CD4-positive, alpha-beta T cell treated with Interleukin-6 for 4 hours (primary cell): ENCODE measurements at regions not wholly inside any gene's neighbourhood (a gene's known extent, or its start where the extent isn't known, plus 50 kb on each side); places are given as distances from the start of the nearest gene placed in this dataset.
"Not testable (repeated sequence)": the region's sequence is repeated elsewhere in the genome, so short reads cannot be mapped to it uniquely, and the experiment has no call there.

Experiments
- DNase-seq: peaks from one replicate; pipeline ENCODE4 v3.0.0-alpha.2; 2020; ENCODE audit warnings: mixed read lengths

GRCh38 chr1:21385022-21385421, 54.9 kb upstream of the NBPF3 start:
- DNase-seq = no peak

- DNase-seq = no peak
These were observed 55.3 kb upstream of the NBPF3 start for GRCh38 chr1:21384620-21385019.

GRCh38 chr1:21383785-21384401, 56.0 kb upstream of the NBPF3 start:
- DNase-seq = no peak

- DNase-seq = no peak
These were observed 58.6 kb upstream of the NBPF3 start for GRCh38 chr1:21381354-21381753.

- DNase-seq = not testable (repeated sequence)
These were observed 59.8 kb upstream of the NBPF3 start for GRCh38 chr1:21380147-21380546.

- DNase-seq = no peak
These were observed 60.4 kb upstream of the NBPF3 start for GRCh38 chr1:21379571-21379970.

- DNase-seq = no peak
These were observed 61.0 kb upstream of the NBPF3 start for GRCh38 chr1:21378705-21379494.

- DNase-seq = no peak
These were observed 67.6 kb upstream of the NBPF3 start for GRCh38 chr1:21372383-21372782.

- DNase-seq = no peak
These were observed 70.0 kb upstream of the NBPF3 start for GRCh38 chr1:21369905-21370304.

GRCh38 chr1:21368515-21369289, 71.2 kb upstream of the NBPF3 start:
- peak; percentile 79 for DNase-seq

- not testable (repeated sequence) for DNase-seq
These were observed 71.9 kb upstream of the NBPF3 start for GRCh38 chr1:21367973-21368514.

- no peak for DNase-seq
These were observed 73.6 kb upstream of the NBPF3 start for GRCh38 chr1:21366288-21366687.

GRCh38 chr1:21365036-21365435, 74.8 kb upstream of the ECE1 start:
- DNase-seq = no peak

- no peak for DNase-seq
These were observed 71.8 kb upstream of the ECE1 start for GRCh38 chr1:21362096-21362495.

- DNase-seq = no peak
These were observed 71.2 kb upstream of the ECE1 start for GRCh38 chr1:21361506-21361905.

- no peak for DNase-seq
These were observed 66.9 kb upstream of the ECE1 start for GRCh38 chr1:21357161-21357560.

GRCh38 chr1:21355956-21356355, 65.7 kb upstream of the ECE1 start:
- peak; percentile 19 for DNase-seq

GRCh38 chr1:21352586-21352985, 62.3 kb upstream of the ECE1 start:
- no peak for DNase-seq

- DNase-seq = no peak
These were observed 61.6 kb upstream of the ECE1 start for GRCh38 chr1:21351901-21352300.

- no peak for DNase-seq
These were observed 60.1 kb upstream of the ECE1 start for GRCh38 chr1:21350202-21350885.

GRCh38 chr1:21349693-21350092, 59.4 kb upstream of the ECE1 start:
- no peak for DNase-seq

- DNase-seq = no peak
These were observed 56.9 kb upstream of the ECE1 start for GRCh38 chr1:21347072-21347581.
